ENCODE measurements at regions not wholly inside any gene's neighbourhood (a gene's known extent, or its start where the extent isn't known, plus 50 kb on each side); places are given as distances from the start of the nearest gene placed in this dataset.
"Not testable (repeated sequence)": the region's sequence is repeated elsewhere in the genome, so short reads cannot be mapped to it uniquely, and the experiment has no call there.

DNA sequence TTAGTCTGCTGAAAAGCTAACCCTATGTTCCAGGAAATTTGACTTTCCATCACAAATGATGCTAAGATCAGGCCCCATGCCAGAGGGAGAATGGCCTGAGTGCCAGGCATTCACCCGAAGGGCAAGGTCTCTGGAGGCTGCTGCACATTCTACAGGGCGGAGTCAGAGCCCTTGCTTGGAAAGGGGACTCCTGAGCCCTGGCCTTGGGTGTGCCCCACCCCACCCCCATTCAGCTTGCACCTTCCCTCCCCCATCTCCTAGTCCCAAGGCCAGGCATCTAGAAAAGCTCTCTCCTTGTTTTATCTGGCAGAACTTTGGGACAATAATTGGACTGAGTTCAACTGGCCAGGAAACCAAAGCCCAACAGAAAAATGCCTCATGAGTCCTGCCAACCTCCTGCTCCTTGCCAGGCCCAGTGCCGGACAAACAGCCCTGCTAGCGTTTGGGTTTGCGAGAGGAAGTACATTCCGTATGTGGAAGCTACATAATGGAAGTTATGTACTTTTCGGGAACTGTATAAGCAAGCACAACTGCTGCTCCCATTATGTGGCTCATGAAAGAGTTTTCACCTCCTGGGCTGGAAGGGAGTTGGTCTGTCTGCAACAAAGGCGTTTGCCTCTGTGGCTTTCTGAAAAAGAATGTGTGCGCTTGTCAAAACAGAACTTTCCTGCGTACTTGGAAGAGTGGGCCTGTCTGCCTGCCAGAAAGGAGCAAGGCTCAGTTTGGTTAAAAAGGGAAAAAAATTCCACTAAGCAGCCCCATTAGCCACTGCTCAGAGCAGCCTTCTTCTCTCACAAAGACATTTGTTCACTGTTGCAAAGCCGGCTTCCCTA, 321.5 kb upstream of the CTNNB1 start:
- no peak for DNase-seq (ENCODE audit: low read depth in 2 of 3, low spot score in 2 of 3)

- no peak for DNase-seq (ENCODE audit: low read depth in 2 of 3, low spot score in 2 of 3)
These were observed 320.8 kb upstream of the CTNNB1 start for GRCh38 chr3:40878464-40878905.

DNA sequence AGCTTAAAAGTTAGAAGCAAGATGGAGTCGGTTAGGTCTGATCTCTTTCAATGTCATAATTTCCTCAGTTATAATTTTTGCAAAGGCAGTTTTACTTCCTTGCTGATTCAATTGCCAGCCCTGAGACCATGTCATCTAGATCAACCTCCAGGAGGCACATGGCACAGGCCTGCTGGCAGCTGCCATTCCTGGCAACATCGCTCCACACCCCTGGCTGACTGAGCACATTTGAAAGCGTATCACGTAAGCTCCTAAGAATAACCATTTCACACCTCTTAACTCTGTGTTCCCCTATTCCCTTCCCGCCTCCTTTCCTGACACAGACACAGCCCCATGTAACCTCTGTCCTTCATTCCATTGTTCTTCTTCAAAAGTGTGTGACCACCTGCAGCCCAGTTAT, 313.9 kb upstream of the CTNNB1 start:
- no peak for DNase-seq (ENCODE audit: low read depth in 2 of 3, low spot score in 2 of 3)

- DNase-seq (ENCODE audit: low read depth in 2 of 3, low spot score in 2 of 3): no peak
These were observed 312.5 kb upstream of the CTNNB1 start for GRCh38 chr3:40886660-40887425.

DNA sequence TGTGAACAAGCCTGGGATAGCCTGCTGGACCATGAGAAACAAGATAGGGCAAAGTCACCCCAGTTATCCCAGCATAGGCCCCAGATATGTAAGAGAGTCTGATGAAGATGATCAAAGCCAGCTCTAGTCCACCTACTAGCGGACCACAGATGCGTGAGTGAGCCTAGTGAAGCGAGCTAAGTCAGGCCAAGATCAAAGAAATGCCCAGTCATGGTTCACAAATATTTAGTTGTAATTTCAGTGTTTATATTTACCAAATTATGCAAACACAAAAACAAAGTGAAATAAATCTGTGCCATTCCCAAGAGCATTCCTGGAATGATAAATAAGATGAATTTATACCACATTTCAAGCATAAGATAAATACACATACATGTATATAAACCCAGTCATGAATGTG, 308.1 kb upstream of the CTNNB1 start:
- no peak for DNase-seq (ENCODE audit: low read depth in 2 of 3, low spot score in 2 of 3)

DNA sequence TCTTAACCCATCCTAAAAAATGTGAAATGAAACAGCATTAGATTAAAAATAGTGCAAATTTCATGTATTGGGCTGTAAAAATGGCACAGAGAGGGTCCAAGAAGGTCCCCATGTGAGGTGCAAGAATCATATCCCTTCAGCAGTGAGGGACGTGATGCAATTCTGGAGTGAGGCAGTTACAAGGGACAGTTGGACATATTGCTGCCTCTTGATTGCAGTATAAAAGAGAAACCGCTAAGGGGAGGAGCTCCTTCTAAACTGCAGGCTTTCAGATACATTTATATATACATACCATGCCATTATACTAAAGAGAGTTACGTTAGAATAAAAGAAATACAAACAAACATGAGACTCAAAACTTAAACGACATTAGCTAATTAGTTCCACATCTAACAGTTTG, 304.2 kb upstream of the CTNNB1 start:
- no peak for DNase-seq (ENCODE audit: low read depth in 2 of 3, low spot score in 2 of 3)

DNA sequence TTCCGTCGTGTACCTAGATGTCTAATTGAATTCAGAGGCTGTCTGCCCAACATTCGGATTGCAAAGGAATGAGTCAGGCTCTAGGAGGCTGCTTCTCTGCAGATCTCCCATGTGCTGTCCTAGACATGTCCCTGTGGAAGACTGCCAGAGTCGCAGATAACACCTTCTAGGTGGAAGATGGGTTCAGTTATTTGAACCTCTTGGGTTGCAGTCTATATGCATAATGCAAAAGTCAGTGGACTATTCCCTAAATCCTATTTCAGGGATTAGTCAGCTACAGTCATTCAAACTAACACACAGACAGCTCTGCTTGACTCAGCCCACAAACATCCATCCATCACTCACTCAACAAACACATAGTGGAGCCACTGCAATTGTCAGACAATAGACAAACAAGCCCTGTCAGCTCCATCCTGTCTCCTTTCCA, 300.0 kb upstream of the CTNNB1 start:
- DNase-seq (ENCODE audit: low read depth in 2 of 3, low spot score in 2 of 3): no peak

DNA sequence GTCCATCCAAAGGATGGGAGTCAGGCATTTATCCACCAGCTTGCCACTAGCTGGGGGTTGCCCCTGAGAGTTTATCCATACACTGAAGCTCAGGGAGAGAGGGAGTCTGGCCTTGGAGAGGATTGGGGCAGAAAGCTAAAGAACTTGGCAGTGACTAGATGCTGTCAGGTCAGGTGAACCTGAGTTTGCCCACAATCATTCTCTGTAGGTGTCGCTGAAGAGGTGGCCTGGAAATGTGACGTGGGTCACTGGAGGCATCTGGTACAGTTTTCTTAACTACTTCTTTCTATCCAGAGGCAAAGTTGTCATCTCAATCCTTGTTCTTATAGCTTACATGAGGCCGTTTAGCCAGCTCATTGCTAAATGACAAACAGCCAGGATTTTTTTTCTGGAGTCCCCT, 298.0 kb upstream of the CTNNB1 start:
- no peak for DNase-seq (ENCODE audit: low read depth in 2 of 3, low spot score in 2 of 3)

DNA sequence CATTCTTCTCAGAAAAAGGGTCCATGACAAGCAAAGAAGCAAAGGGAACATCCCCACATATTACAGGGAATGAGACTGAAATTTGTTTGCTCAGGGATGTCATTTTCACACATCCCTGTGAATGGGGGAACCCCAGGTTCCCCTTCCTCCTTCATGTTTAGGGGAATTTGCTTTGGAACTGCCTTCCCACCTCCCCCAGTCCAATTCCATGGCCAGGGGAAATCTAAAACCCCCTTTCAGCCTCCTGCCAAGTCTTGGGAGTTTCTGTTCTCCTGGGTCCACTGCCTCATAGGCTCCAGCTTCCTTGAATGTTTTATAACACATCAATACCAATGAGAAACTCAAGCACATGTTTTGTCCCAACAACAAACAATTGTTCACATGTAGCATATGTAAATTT, 297.5 kb upstream of the CTNNB1 start:
- DNase-seq (ENCODE audit: low read depth in 2 of 3, low spot score in 2 of 3): no peak

- not testable (repeated sequence) for DNase-seq (ENCODE audit: low read depth in 2 of 3, low spot score in 2 of 3)
These were observed 291.3 kb upstream of the CTNNB1 start for GRCh38 chr3:40907907-40908465.

- no peak for DNase-seq (ENCODE audit: low read depth in 2 of 3, low spot score in 2 of 3)
These were observed 290.7 kb upstream of the CTNNB1 start for GRCh38 chr3:40908612-40909011.

- peak in 1 of 3 donors; percentile 7 for DNase-seq (ENCODE audit: low read depth in 2 of 3, low spot score in 2 of 3)
These were observed 288.0 kb upstream of the CTNNB1 start for GRCh38 chr3:40911264-40911663.

- DNase-seq (ENCODE audit: low read depth in 2 of 3, low spot score in 2 of 3): no peak
These were observed 287.4 kb upstream of the CTNNB1 start for GRCh38 chr3:40911928-40912327.

- no peak for DNase-seq (ENCODE audit: low read depth in 2 of 3, low spot score in 2 of 3)
These were observed 286.8 kb upstream of the CTNNB1 start for GRCh38 chr3:40912461-40912860.

- no peak for DNase-seq (ENCODE audit: low read depth in 2 of 3, low spot score in 2 of 3)
These were observed 286.1 kb upstream of the CTNNB1 start for GRCh38 chr3:40913192-40913591.

GRCh38 chr3:40913641-40914040, 285.7 kb upstream of the CTNNB1 start:
- DNase-seq (ENCODE audit: low read depth in 2 of 3, low spot score in 2 of 3): no peak

- no peak for DNase-seq (ENCODE audit: low read depth in 2 of 3, low spot score in 2 of 3)
These were observed 284.8 kb upstream of the CTNNB1 start for GRCh38 chr3:40914475-40914874.

DNA sequence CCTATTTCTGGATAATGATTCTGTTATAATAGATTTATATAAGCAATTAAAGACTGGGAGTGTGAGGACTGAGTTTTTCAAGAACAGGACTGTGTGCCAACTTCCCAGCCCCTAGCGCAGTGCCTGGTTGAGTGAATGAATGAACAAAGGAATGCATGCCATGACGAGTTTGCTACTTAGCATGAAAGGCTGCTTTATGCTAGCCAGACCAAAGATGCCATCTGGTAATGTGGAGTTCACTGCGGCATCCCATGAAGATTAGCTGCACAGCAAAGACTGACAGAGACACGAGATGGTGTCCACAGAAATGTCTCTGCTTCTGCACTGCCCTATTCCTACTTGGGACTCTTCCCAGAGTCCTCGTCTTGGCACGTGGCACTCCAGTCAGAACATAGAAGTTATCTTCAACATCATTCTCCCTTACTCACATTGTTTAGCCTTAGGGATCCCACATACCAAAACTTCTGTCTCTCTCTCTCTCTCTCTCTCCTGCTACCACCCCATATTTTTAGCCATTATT, 283.9 kb upstream of the CTNNB1 start:
- DNase-seq (ENCODE audit: low read depth in 2 of 3, low spot score in 2 of 3): no peak

DNA sequence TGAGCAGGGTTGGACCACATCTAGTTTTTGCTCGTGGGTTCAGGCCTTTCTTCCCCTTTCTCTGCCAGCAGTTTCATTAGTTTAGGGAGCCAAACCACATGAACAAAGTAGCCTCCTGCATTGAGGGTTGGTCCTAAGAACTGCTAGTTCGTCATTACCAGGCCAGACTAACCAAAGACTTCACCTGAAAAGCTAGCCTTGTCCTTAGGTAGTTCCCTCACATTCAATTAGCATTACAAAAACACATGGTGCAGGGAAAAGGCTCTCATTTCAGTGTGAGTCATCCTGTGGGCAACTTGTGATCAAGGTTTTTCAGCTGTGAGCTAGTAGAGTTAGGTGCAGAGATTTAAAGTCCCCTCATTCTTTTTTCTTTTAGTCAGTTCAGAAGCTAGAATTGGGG, 279.3 kb upstream of the CTNNB1 start:
- DNase-seq (ENCODE audit: low read depth in 2 of 3, low spot score in 2 of 3): no peak

DNA sequence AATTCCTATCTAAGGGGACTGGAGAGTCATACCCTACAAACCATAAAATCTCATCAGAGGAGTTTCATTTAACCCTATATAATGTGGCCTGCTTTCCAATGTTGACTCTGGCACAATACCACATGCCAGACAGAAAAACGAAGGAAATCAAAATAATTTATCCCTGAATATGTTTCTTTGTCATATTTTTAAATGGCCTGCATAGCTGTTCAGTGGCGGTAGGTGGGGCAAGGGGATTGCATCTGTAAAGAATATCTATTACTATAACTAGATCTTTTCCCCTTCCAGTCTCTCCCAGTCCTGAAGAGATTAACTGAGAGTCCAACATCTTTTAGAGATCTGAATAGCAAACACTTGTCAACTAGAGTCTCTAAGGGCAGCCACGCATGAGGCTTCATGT, 278.1 kb upstream of the CTNNB1 start:
- no peak for DNase-seq (ENCODE audit: low read depth in 2 of 3, low spot score in 2 of 3)

GRCh38 chr3:40923143-40923542, 276.2 kb upstream of the CTNNB1 start:
- DNase-seq (ENCODE audit: low read depth in 2 of 3, low spot score in 2 of 3): peak in 1 of 3 donors; percentile 27
